Astrocyte (in vitro differentiated cells and primary cell): ENCODE measurements at regions not wholly inside any gene's neighbourhood (a gene's known extent, or its start where the extent isn't known, plus 50 kb on each side); places are given as distances from the start of the nearest gene placed in this dataset.

Experiments
- CTCF ChIP-seq: IDR thresholded peaks from 2 replicates; pipeline ENCODE4 v1.5.1; 2011; ENCODE audit warnings: low read depth, mild to moderate bottlenecking, inconsistent platforms, low read length, moderate library complexity; ENCODE audit not compliant: insufficient read depth
- EZH2 ChIP-seq: IDR thresholded peaks from 2 replicates; pipeline ENCODE4 v1.6.1; 2012; ENCODE audit warnings: mild to moderate bottlenecking, low read length, inconsistent platforms; ENCODE audit not compliant: insufficient read depth

- TF ChIP-seq CTCF (no peak), EZH2 (no peak)
Measured at GRCh38 chr7:26434974-26435373, 143.3 kb downstream of the SNX10 start.
